ENCODE measurements at regions not wholly inside any gene's neighbourhood (a gene's known extent, or its start where the extent isn't known, plus 50 kb on each side); places are given as distances from the start of the nearest gene placed in this dataset.

DNA sequence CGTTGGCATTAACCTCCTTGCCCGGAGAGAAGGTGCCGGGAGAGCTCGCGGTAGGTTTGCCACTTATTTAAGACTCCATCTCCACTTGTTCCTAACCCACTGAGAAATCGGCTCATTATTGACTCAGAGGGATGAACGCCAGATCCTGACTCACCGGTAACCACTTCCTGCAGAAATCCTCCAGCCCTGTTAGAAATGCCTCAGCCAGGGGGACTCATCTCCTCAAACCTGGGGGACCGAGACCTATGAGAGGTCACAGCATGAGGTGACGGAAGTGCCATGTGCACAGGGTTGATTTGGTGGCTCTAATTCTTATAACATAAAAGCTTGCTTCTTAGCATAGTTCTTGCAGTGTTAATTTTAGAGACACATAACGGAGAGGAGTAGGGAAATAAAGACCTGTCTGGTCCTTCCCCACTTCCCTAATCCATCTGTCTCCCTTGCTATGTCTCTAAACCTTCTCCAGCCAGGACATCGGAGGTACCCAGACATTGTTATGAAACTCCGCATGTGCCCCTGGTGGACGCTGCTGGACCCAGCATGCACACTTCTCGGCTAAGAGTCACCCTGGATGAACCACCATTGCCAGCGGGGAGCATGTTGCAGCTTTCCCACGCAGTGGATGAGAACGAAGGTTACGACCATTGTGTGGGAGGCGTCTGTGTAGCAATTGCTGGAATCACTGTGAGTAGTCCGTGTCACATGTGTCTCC, 158.9 kb downstream of the EFNB2 start (continued):
- TF ChIP-seq HIC1 (tag by site-specific recombination; IDR thresholded peaks at IDR 0.05) (peak; percentile 72), SCRT2 (tag by site-specific recombination; IDR thresholded peaks at IDR 0.05) (peak; percentile 48)

DNA sequence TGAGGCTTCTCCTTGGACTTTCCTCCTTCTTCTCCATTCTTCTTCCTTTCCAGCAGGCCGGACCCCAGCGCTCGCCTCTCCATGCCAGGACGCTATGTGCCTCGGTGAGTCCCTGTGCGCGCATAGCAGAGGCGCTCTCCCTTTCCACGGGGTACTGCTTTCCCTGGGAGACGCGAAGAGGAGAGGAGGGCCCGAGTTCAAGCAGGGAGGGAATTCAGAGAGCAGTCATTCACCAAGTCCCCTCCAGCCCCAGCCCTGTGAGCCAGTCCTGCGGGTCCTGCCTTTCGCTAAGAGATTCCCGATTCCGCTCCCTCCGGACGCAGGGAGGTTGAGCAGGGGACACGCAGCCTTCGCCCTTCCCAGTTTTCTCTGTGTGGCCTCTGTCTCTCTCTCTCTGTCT, 160.4 kb downstream of the EFNB2 start:
- CTCF ChIA-PET = no interaction called here
- POLR2A ChIA-PET = interaction anchor here (0.5 kb wide), 1 partner anchor 213 kb away, joined by 4 read pairs; no protein-coding TSS in a partner anchor
- no peak for TF ChIP-seq ZNF76 (tag by site-specific recombination; IDR thresholded peaks at IDR 0.05; ENCODE audit: borderline replicate concordance, low read depth)
- TF ChIP-seq ZNF214 (tag by site-specific recombination; IDR thresholded peaks at IDR 0.05; ENCODE audit: borderline replicate concordance) = no peak
- Histone ChIP-seq H3K4me3 (ENCODE audit: low read depth, low read length) (no peak overlapping the region), H3K9me3 (ENCODE audit: control insufficient read depth, insufficient read depth, low read depth, low read length) (no peaks in the 10 kb centered on the region), H3K36me3 (ENCODE audit: control insufficient read depth in 2 of 2, insufficient read depth in 1 of 2, low read length in 2 of 2) (no peaks in the 10 kb centered on the region), H3K27ac (ENCODE audit: extremely low read depth, low read depth, low read length) (no peak overlapping the region), H3K4me1 (ENCODE audit: control insufficient read depth, insufficient read depth, low read length) (peaks cover 5% of the 10 kb centered on the region; the same call in 1 of the 2 replicates)

- Histone ChIP-seq H3K4me1 (ENCODE audit: control insufficient read depth, insufficient read depth, low read length) (peaks cover 5% of the 10 kb centered on the region; the same call in 1 of the 2 replicates), H3K36me3 (ENCODE audit: control insufficient read depth in 2 of 2, insufficient read depth in 1 of 2, low read length in 2 of 2) (no peaks in the 10 kb centered on the region), H3K27ac (ENCODE audit: extremely low read depth, low read depth, low read length) (peak overlapping the region; percentile 36; the same call in 1 of the 2 replicates), H3K4me3 (ENCODE audit: low read depth, low read length) (no peak overlapping the region), H3K9me3 (ENCODE audit: control insufficient read depth, insufficient read depth, low read depth, low read length) (no peaks in the 10 kb centered on the region)
- ChIA-PET CTCF (no interaction called here), POLR2A (interaction anchor here (0.7 kb wide), 1 partner anchor 161 kb away, joined by 4 read pairs; the partner anchor contains the start of gene EFNB2)
- TF ChIP-seq ZNF132 (tag by site-specific recombination; IDR thresholded peaks at IDR 0.05; ENCODE audit: borderline replicate concordance) (no peak), ZNF121 (tag by site-specific recombination; IDR thresholded peaks at IDR 0.05) (0 out of 2 replicates have a peak, but pooled peaks have one; percentile 12)
These were observed 160.8 kb downstream of the EFNB2 start for GRCh38 chr13:106374631-106375030.

DNA sequence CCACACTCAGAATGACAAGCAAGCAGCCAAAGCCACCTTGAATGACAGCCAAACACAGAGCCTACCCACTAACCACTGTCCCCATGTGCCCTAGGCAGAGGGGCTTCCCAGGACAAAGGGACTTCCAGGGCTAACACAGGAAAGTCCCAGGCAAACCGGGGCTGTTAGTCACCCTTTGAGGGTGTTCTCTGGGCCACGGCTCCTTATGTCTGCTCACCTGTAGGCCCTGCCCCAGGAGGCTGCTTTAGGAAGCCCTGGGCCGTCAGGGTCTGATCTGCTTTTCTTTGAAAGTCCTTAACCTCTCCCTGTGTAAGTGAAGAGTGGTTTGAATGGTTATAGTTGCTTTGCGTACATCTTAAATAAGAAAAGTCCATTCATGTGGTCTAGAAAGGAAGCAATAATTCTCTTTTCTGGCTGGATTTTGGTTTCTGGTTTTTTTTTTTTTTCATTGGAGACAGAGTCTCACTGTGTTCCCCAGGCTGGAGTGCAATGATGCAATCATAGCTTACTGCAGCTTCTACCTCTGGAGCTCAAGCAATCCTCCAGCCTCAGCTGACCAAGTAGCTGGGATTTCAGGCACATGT, 161.4 kb downstream of the EFNB2 start:
- H3K9me3 ChIP-seq (ENCODE audit: control insufficient read depth, insufficient read depth, low read depth, low read length) = no peaks in the 10 kb centered on the region
- CTCF ChIA-PET = no interaction called here

More for the DNA sequence above, 161.4 kb downstream of the EFNB2 start:
- Histone ChIP-seq H3K27ac (ENCODE audit: extremely low read depth, low read depth, low read length) (peak overlapping the region; percentile 36; the same call in 1 of the 2 replicates), H3K36me3 (ENCODE audit: control insufficient read depth in 2 of 2, insufficient read depth in 1 of 2, low read length in 2 of 2) (no peaks in the 10 kb centered on the region), H3K4me1 (ENCODE audit: control insufficient read depth, insufficient read depth, low read length) (peaks cover 5% of the 10 kb centered on the region; the same call in 1 of the 2 replicates), H3K4me3 (ENCODE audit: low read depth, low read length) (no peak overlapping the region)
- TF ChIP-seq ZNF785 (tag by site-specific recombination; IDR thresholded peaks at IDR 0.05) (no peak), PRDM6 (tag by site-specific recombination; IDR thresholded peaks at IDR 0.05) (0 out of 2 replicates have a peak, but pooled peaks have one; percentile 26), ZFP69B (tag by site-specific recombination; IDR thresholded peaks at IDR 0.05) (0 out of 2 replicates have a peak, but pooled peaks have one; percentile 15)
- TF ChIP-seq, protein P1, sequence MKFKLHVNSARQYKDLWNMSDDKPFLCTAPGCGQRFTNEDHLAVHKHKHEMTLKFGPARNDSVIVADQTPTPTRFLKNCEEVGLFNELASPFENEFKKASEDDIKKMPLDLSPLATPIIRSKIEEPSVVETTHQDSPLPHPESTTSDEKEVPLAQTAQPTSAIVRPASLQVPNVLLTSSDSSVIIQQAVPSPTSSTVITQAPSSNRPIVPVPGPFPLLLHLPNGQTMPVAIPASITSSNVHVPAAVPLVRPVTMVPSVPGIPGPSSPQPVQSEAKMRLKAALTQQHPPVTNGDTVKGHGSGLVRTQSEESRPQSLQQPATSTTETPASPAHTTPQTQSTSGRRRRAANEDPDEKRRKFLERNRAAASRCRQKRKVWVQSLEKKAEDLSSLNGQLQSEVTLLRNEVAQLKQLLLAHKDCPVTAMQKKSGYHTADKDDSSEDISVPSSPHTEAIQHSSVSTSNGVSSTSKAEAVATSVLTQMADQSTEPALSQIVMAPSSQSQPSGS (tag by site-specific recombination; IDR thresholded peaks at IDR 0.05; ENCODE audit: low read depth) = 0 out of 2 replicates have a peak, but pooled peaks have one; percentile 32
- POLR2A ChIA-PET = interaction anchor here (0.7 kb wide), 1 partner anchor 161 kb away, joined by 4 read pairs; the partner anchor contains the start of gene EFNB2
